GM23338 (cell line): ENCODE measurements at regions not wholly inside any gene's neighbourhood (a gene's known extent, or its start where the extent isn't known, plus 50 kb on each side); places are given as distances from the start of the nearest gene placed in this dataset.

Experiments
- ATAC-seq: fragments of 200-7000 bp; cut with Tn5 transposase; 3 replicates; pipeline ENCODE4 v1.9.1; 2020
- DNase-seq: peaks from one replicate; pipeline ENCODE4 v3.0.0-alpha.2; 2015; ENCODE audit warnings: low spot score
- H2AFZ ChIP-seq: fragments of 200-600 bp; sonication (generic); 2 replicates; pipeline ENCODE4 v1.8.0; 2016; ENCODE audit warnings: antibody characterized with exemption, mild to moderate bottlenecking, moderate library complexity
- H3F3A ChIP-seq: fragments of 200-600 bp; sonication (generic); replicated peaks from 2 replicates; pipeline ENCODE4 v1.8.0; 2017; ENCODE audit warnings: antibody characterized with exemption, mixed run types, low read depth
- H3K27ac ChIP-seq: fragments of 200-600 bp; sonication (generic); 2 replicates; pipeline ENCODE4 v1.6.1; 2016; ENCODE audit warnings: low read depth
- H3K27me3 ChIP-seq: fragments of 200-600 bp; sonication (generic); 2 replicates; pipeline ENCODE4 v1.8.0; 2016; ENCODE audit warnings: mild to moderate bottlenecking, mixed run types, moderate library complexity; ENCODE audit not compliant: insufficient read depth
- H3K36me3 ChIP-seq: fragments of 200-600 bp; sonication (generic); 2 replicates; pipeline ENCODE4 v1.8.0; 2016; ENCODE audit warnings: mild to moderate bottlenecking; ENCODE audit not compliant: insufficient read depth
- H3K4me1 ChIP-seq: fragments of 200-600 bp; sonication (generic); 2 replicates; pipeline ENCODE4 v1.8.0; 2016; ENCODE audit warnings: mild to moderate bottlenecking, moderate library complexity; ENCODE audit not compliant: insufficient read depth
- H3K4me2 ChIP-seq: fragments of 200-600 bp; sonication (generic); 2 replicates; pipeline ENCODE4 v1.7.1; 2017; ENCODE audit warnings: mixed run types
- H3K4me3 ChIP-seq: fragments of 200-600 bp; sonication (generic); 2 replicates; pipeline ENCODE4 v1.6.1; 2016; ENCODE audit warnings: mixed run types
- H3K79me2 ChIP-seq: fragments of 200-600 bp; sonication (generic); replicated peaks from 2 replicates; pipeline ENCODE4 v1.8.0; 2017; ENCODE audit warnings: mild to moderate bottlenecking; ENCODE audit not compliant: insufficient read depth
- H3K9me2 ChIP-seq: fragments of 200-600 bp; sonication (generic); 2 replicates; pipeline ENCODE4 v1.8.0; 2017; ENCODE audit not compliant: insufficient read depth
- H4K20me1 ChIP-seq: fragments of 200-600 bp; sonication (generic); replicated peaks from 2 replicates; pipeline ENCODE4 v1.8.0; 2017; ENCODE audit warnings: mild to moderate bottlenecking; ENCODE audit not compliant: insufficient read depth
- H3K27ac Mint-ChIP-seq: 2 replicates; pipeline ENCODE4 v1.8.0; 2020; ENCODE audit warnings: inconsistent platforms, mild to moderate bottlenecking, moderate library complexity, mixed read lengths
- H3K27me3 Mint-ChIP-seq: 3 replicates; pipeline ENCODE4 v1.8.0; 2022; ENCODE audit warnings: low read depth, mild to moderate bottlenecking, moderate library complexity, mixed read lengths, inconsistent platforms; ENCODE audit not compliant: insufficient read depth, poor library complexity
- H3K36me3 Mint-ChIP-seq: 3 replicates; pipeline ENCODE4 v1.8.0; 2021; ENCODE audit warnings: low read depth, mild to moderate bottlenecking, inconsistent platforms, moderate library complexity, mixed read lengths
- H3K4me1 Mint-ChIP-seq: 3 replicates; pipeline ENCODE4 v1.8.0; 2020; ENCODE audit warnings: mild to moderate bottlenecking, inconsistent platforms, mixed read lengths
- H3K4me3 Mint-ChIP-seq: 3 replicates; pipeline ENCODE4 v1.8.0; 2021; ENCODE audit warnings: moderate library complexity, mild to moderate bottlenecking, inconsistent platforms, mixed read lengths
- H3K9me3 Mint-ChIP-seq: 3 replicates; pipeline ENCODE4 v1.8.0; 2020; ENCODE audit warnings: moderate library complexity, mild to moderate bottlenecking, inconsistent platforms, mixed read lengths
- CREB1 ChIP-seq: fragments of 250-450 bp; sonication (Bioruptor Pico); IDR thresholded peaks from 2 replicates; pipeline ENCODE4 v1.5.0; 2020; ENCODE audit warnings: low read depth, mild to moderate bottlenecking, moderate library complexity
- EZH2 ChIP-seq: fragments of 200-600 bp; sonication (generic); IDR thresholded peaks from one replicate; pipeline ENCODE4 v1.8.0; 2017; ENCODE audit warnings: antibody characterized with exemption, mild to moderate bottlenecking, low read depth; ENCODE audit not compliant: unreplicated experiment
- EZH2phosphoT487 ChIP-seq: fragments of 200-600 bp; sonication (generic); IDR thresholded peaks from one replicate; pipeline ENCODE4 v1.8.1; 2018; ENCODE audit warnings: antibody characterized with exemption; ENCODE audit not compliant: unreplicated experiment
- JUNB ChIP-seq: IDR thresholded peaks from one replicate; pipeline ENCODE4 v1.6.1; 2016; ENCODE audit warnings: antibody characterized with exemption; ENCODE audit not compliant: unreplicated experiment
- NANOG ChIP-seq: IDR thresholded peaks from 2 replicates; pipeline ENCODE4 v1.6.1; 2016; ENCODE audit warnings: antibody characterized with exemption, borderline replicate concordance
- POLR2AphosphoS5 ChIP-seq: IDR thresholded peaks from 2 replicates; pipeline ENCODE4 v1.6.1; 2016; ENCODE audit warnings: antibody characterized with exemption, low read depth
- STAT1 ChIP-seq: IDR thresholded peaks from one replicate; pipeline ENCODE4 v1.6.1; 2016; ENCODE audit warnings: antibody characterized with exemption; ENCODE audit not compliant: unreplicated experiment
- ZNF114 ChIP-seq: fragments of 250-450 bp; sonication (Bioruptor Pico); IDR thresholded peaks from 2 replicates; pipeline ENCODE4 v1.5.0; 2020; ENCODE audit warnings: mild to moderate bottlenecking, moderate library complexity
- ZNF331 ChIP-seq: fragments of 250-450 bp; sonication (Bioruptor Pico); IDR thresholded peaks from 2 replicates; pipeline ENCODE4 v1.5.0; 2020; ENCODE audit warnings: low read depth, mild to moderate bottlenecking, moderate library complexity
- TF ChIP-seq, protein P1 (sequence below), 2 experiments: fragments of 200-600 bp in 1 of 2; sonication (generic) in 1 of 2; conservative IDR thresholded peaks; 2 replicates each; pipeline versions ENCODE4 v1.5.1 to v1.6.1; 2016 to 2017; ENCODE audit warnings: antibody characterized with exemption in 2 of 2, low read depth in 2 of 2, mild to moderate bottlenecking in 2 of 2, moderate library complexity in 1 of 2
- TF ChIP-seq, protein P2 (sequence below): fragments of 250-450 bp; sonication (Bioruptor Pico); IDR thresholded peaks from 2 replicates; pipeline ENCODE4 v1.5.0; 2020; ENCODE audit warnings: mild to moderate bottlenecking, moderate library complexity
- TF ChIP-seq, protein P3 (sequence below): IDR thresholded peaks from one replicate; pipeline ENCODE4 v1.6.1; 2018; ENCODE audit warnings: antibody characterized with exemption; ENCODE audit not compliant: unreplicated experiment
- TF ChIP-seq, protein P4 (sequence below): IDR thresholded peaks from 2 replicates; pipeline ENCODE4 v1.6.1; 2016; ENCODE audit warnings: antibody characterized with exemption

DNA sequence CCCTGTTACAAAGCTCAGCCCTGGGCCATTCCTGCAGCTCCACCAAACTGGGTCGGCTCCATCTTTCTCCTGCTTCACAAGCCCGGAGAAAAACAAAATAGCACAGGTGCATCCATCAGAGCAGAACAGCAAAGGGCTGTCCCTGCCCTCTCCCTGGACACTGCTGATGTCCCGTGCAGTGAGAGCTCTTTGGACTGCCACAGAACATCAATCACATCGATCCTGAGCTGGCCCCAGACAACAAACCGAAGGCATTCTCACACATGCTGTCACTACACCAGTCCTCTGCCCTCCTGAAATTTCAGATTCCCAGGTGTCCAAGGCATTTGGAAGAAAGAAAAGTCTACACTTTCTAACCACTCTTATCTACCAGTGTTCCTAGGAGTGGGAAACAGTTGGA is 427.1 kb upstream of the ZMIZ1 start:
- Mint-ChIP-seq H3K4me3 (no peak overlapping the region), H3K27me3 (no peaks in the 10 kb centered on the region), H3K36me3 (no peaks in the 10 kb centered on the region), H3K9me3 (peaks cover 8% of the 10 kb centered on the region), H3K4me1 (no peaks in the 10 kb centered on the region; the same call in 2 of the 3 replicates), H3K27ac (no peak overlapping the region)
- Histone ChIP-seq H3K4me2 (no peak overlapping the region), H3K4me1 (no peaks in the 10 kb centered on the region), H3K9me2 (peaks cover 14% of the 10 kb centered on the region), H3F3A (no peaks in the 10 kb centered on the region), H3K4me3 (no peak overlapping the region), H3K27ac (no peak overlapping the region), H4K20me1 (no peaks in the 10 kb centered on the region), H2AFZ (no peak overlapping the region), H3K36me3 (no peaks in the 10 kb centered on the region), H3K27me3 (no peaks in the 10 kb centered on the region), H3K79me2 (no peaks in the 10 kb centered on the region)
- TF ChIP-seq STAT1 (no peak), ZNF114 (CRISPR knock-in tag) (no peak), ZNF331 (CRISPR knock-in tag) (no peak), JUNB (no peak), EZH2 (no peak), EZH2phosphoT487 (no peak), POLR2AphosphoS5 (no peak), CREB1 (CRISPR knock-in tag) (no peak), NANOG (no peak)
- TF ChIP-seq, protein P1, sequence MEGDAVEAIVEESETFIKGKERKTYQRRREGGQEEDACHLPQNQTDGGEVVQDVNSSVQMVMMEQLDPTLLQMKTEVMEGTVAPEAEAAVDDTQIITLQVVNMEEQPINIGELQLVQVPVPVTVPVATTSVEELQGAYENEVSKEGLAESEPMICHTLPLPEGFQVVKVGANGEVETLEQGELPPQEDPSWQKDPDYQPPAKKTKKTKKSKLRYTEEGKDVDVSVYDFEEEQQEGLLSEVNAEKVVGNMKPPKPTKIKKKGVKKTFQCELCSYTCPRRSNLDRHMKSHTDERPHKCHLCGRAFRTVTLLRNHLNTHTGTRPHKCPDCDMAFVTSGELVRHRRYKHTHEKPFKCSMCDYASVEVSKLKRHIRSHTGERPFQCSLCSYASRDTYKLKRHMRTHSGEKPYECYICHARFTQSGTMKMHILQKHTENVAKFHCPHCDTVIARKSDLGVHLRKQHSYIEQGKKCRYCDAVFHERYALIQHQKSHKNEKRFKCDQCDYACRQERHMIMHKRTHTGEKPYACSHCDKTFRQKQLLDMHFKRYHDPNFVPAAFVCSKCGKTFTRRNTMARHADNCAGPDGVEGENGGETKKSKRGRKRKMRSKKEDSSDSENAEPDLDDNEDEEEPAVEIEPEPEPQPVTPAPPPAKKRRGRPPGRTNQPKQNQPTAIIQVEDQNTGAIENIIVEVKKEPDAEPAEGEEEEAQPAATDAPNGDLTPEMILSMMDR (conservative IDR thresholded peaks at IDR 0.05; ENCODE audit: low read depth in 2 of 2): no peak
- TF ChIP-seq, protein P2, sequence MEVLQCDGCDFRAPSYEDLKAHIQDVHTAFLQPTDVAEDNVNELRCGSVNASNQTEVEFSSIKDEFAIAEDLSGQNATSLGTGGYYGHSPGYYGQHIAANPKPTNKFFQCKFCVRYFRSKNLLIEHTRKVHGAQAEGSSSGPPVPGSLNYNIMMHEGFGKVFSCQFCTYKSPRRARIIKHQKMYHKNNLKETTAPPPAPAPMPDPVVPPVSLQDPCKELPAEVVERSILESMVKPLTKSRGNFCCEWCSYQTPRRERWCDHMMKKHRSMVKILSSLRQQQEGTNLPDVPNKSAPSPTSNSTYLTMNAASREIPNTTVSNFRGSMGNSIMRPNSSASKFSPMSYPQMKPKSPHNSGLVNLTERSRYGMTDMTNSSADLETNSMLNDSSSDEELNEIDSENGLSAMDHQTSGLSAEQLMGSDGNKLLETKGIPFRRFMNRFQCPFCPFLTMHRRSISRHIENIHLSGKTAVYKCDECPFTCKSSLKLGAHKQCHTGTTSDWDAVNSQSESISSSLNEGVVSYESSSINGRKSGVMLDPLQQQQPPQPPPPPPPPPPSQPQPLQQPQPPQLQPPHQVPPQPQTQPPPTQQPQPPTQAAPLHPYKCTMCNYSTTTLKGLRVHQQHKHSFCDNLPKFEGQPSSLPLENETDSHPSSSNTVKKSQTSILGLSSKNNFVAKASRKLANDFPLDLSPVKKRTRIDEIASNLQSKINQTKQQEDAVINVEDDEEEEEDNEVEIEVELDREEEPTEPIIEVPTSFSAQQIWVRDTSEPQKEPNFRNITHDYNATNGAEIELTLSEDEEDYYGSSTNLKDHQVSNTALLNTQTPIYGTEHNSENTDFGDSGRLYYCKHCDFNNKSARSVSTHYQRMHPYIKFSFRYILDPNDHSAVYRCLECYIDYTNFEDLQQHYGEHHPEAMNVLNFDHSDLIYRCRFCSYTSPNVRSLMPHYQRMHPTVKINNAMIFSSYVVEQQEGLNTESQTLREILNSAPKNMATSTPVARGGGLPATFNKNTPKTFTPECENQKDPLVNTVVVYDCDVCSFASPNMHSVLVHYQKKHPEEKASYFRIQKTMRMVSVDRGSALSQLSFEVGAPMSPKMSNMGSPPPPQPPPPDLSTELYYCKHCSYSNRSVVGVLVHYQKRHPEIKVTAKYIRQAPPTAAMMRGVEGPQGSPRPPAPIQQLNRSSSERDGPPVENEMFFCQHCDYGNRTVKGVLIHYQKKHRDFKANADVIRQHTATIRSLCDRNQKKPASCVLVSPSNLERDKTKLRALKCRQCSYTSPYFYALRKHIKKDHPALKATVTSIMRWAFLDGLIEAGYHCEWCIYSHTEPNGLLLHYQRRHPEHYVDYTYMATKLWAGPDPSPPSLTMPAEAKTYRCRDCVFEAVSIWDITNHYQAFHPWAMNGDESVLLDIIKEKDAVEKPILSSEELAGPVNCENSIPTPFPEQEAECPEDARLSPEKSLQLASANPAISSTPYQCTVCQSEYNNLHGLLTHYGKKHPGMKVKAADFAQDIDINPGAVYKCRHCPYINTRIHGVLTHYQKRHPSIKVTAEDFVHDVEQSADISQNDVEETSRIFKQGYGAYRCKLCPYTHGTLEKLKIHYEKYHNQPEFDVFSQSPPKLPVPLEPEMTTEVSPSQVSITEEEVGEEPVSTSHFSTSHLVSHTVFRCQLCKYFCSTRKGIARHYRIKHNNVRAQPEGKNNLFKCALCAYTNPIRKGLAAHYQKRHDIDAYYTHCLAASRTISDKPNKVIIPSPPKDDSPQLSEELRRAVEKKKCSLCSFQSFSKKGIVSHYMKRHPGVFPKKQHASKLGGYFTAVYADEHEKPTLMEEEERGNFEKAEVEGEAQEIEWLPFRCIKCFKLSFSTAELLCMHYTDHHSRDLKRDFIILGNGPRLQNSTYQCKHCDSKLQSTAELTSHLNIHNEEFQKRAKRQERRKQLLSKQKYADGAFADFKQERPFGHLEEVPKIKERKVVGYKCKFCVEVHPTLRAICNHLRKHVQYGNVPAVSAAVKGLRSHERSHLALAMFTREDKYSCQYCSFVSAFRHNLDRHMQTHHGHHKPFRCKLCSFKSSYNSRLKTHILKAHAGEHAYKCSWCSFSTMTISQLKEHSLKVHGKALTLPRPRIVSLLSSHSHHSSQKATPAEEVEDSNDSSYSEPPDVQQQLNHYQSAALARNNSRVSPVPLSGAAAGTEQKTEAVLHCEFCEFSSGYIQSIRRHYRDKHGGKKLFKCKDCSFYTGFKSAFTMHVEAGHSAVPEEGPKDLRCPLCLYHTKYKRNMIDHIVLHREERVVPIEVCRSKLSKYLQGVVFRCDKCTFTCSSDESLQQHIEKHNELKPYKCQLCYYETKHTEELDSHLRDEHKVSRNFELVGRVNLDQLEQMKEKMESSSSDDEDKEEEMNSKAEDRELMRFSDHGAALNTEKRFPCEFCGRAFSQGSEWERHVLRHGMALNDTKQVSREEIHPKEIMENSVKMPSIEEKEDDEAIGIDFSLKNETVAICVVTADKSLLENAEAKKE (CRISPR knock-in tag): no peak
- TF ChIP-seq, protein P3, sequence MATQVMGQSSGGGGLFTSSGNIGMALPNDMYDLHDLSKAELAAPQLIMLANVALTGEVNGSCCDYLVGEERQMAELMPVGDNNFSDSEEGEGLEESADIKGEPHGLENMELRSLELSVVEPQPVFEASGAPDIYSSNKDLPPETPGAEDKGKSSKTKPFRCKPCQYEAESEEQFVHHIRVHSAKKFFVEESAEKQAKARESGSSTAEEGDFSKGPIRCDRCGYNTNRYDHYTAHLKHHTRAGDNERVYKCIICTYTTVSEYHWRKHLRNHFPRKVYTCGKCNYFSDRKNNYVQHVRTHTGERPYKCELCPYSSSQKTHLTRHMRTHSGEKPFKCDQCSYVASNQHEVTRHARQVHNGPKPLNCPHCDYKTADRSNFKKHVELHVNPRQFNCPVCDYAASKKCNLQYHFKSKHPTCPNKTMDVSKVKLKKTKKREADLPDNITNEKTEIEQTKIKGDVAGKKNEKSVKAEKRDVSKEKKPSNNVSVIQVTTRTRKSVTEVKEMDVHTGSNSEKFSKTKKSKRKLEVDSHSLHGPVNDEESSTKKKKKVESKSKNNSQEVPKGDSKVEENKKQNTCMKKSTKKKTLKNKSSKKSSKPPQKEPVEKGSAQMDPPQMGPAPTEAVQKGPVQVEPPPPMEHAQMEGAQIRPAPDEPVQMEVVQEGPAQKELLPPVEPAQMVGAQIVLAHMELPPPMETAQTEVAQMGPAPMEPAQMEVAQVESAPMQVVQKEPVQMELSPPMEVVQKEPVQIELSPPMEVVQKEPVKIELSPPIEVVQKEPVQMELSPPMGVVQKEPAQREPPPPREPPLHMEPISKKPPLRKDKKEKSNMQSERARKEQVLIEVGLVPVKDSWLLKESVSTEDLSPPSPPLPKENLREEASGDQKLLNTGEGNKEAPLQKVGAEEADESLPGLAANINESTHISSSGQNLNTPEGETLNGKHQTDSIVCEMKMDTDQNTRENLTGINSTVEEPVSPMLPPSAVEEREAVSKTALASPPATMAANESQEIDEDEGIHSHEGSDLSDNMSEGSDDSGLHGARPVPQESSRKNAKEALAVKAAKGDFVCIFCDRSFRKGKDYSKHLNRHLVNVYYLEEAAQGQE: no peak
- TF ChIP-seq, protein P4, sequence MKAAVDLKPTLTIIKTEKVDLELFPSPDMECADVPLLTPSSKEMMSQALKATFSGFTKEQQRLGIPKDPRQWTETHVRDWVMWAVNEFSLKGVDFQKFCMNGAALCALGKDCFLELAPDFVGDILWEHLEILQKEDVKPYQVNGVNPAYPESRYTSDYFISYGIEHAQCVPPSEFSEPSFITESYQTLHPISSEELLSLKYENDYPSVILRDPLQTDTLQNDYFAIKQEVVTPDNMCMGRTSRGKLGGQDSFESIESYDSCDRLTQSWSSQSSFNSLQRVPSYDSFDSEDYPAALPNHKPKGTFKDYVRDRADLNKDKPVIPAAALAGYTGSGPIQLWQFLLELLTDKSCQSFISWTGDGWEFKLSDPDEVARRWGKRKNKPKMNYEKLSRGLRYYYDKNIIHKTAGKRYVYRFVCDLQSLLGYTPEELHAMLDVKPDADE: no peak
- ATAC-seq: no peak
- no peak for DNase-seq
